Peyer's patch (tissue), 4 donors: ENCODE measurements at regions not wholly inside any gene's neighbourhood (a gene's known extent, or its start where the extent isn't known, plus 50 kb on each side); places are given as distances from the start of the nearest gene placed in this dataset.
"Not testable (repeated sequence)": the region's sequence is repeated elsewhere in the genome, so short reads cannot be mapped to it uniquely, and the experiment has no call there.

Experiments
- DNase-seq, 3 donors: peaks; one replicate each; pipeline ENCODE4 v3.0.0-alpha.2; 2017 to 2019
- H3K27ac ChIP-seq, 4 donors: fragments of 200-600 bp; sonication (generic); one replicate each; pipeline ENCODE4 v1.5.1; 2016 to 2019
- H3K27me3 ChIP-seq, 2 donors: fragments of 200-600 bp; sonication (generic); one replicate each; pipeline ENCODE4 v1.5.1; 2019
- H3K36me3 ChIP-seq, 3 donors: fragments of 200-600 bp; sonication (generic); one replicate each; pipeline ENCODE4 v1.5.1; 2016 to 2019
- H3K4me1 ChIP-seq, 4 donors: fragments of 200-600 bp; sonication (generic); one replicate each; pipeline ENCODE4 v1.5.1; 2016 to 2019
- H3K4me3 ChIP-seq, 4 donors: fragments of 200-600 bp; sonication (generic); 1 replicate in 3 of 4; 2 replicates in 1 of 4; pipeline ENCODE4 v1.5.1; 2016 to 2019; ENCODE audit warnings: mild to moderate bottlenecking in 1 of 4
- H3K9me3 ChIP-seq, 4 donors: fragments of 200-600 bp; sonication (generic); one replicate each; pipeline ENCODE4 v1.5.1; 2016 to 2019; ENCODE audit warnings: mild to moderate bottlenecking in 1 of 4
- POLR2A ChIP-seq, 2 donors: fragments of 450-650 bp; IDR thresholded peaks; one replicate each; pipeline ENCODE4 v1.5.1; 2017; ENCODE audit warnings: antibody characterized with exemption in 2 of 2, mild to moderate bottlenecking in 2 of 2, moderate library complexity in 2 of 2
- TF ChIP-seq, protein P1 (sequence below), 6 experiments: fragments of 450-650 bp in 4 of 6; fragments of 200-600 bp in 2 of 6; sonication (generic) in 1 of 6; IDR thresholded peaks; one replicate each; pipeline ENCODE4 v1.5.1; 2017 to 2019; ENCODE audit warnings: antibody characterized with exemption in 6 of 6, mild to moderate bottlenecking in 3 of 6, moderate library complexity in 1 of 6

DNA sequence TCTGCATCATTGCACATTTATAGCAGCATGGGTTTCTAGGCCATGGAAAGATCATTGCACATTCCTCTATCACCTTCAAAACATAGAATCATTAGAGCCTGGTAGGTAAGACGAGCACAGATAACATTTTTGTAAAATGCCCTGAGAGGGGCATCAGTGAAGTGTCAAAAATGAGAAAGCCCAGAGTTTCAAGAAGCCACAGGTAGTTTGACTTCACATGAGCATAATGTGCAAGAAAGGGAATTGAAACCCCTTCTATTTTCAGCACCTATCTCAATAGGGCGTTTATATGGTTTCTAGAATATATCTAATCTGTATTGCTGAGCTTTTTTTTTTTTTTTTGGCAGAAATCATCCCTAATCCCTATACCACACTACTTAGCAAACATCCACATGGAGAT is 2441.7 kb downstream of the ARAP2 start:
- Histone ChIP-seq H3K27me3 (no peaks in the 10 kb centered on the region), H3K4me1 (no peaks in the 10 kb centered on the region), H3K27ac (no peak overlapping the region), H3K4me3 (no peak overlapping the region), H3K36me3 (no peaks in the 10 kb centered on the region), H3K9me3 (no peaks in the 10 kb centered on the region)
- DNase-seq: no peak
- TF ChIP-seq POLR2A (IDR thresholded peaks at IDR 0.05): no peak
- TF ChIP-seq, protein P1, sequence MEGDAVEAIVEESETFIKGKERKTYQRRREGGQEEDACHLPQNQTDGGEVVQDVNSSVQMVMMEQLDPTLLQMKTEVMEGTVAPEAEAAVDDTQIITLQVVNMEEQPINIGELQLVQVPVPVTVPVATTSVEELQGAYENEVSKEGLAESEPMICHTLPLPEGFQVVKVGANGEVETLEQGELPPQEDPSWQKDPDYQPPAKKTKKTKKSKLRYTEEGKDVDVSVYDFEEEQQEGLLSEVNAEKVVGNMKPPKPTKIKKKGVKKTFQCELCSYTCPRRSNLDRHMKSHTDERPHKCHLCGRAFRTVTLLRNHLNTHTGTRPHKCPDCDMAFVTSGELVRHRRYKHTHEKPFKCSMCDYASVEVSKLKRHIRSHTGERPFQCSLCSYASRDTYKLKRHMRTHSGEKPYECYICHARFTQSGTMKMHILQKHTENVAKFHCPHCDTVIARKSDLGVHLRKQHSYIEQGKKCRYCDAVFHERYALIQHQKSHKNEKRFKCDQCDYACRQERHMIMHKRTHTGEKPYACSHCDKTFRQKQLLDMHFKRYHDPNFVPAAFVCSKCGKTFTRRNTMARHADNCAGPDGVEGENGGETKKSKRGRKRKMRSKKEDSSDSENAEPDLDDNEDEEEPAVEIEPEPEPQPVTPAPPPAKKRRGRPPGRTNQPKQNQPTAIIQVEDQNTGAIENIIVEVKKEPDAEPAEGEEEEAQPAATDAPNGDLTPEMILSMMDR (IDR thresholded peaks at IDR 0.05): no peak

DNA sequence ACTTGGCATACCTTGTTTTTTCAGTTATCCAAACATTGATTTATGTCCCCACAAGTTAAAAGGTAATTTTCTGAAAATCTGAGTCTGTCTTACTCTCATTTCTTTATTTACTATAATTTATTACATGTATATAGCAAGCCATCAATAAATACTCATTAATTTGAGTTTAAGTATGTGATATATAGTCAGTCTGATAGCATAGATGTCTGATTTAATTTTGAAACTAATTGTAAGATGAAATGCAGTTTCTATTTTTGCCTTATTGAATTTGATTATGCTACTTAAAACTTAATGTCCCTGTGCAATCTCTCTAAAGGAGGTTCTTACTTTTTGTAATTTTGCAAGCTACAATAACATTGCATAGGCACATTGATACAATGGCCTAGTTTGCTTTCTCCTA is 2418.6 kb downstream of the ARAP2 start:
- no peak for DNase-seq
- H3K36me3 ChIP-seq: no peaks in the 10 kb centered on the region
- H3K27ac ChIP-seq: no peak overlapping the region
- H3K9me3 ChIP-seq: no peaks in the 10 kb centered on the region
- no peaks in the 10 kb centered on the region for H3K27me3 ChIP-seq
- H3K4me1 ChIP-seq: no peaks in the 10 kb centered on the region
- no peak for TF ChIP-seq POLR2A (IDR thresholded peaks at IDR 0.05)
- TF ChIP-seq, protein P1 (IDR thresholded peaks at IDR 0.05): no peak
- no peak overlapping the region for H3K4me3 ChIP-seq

DNA sequence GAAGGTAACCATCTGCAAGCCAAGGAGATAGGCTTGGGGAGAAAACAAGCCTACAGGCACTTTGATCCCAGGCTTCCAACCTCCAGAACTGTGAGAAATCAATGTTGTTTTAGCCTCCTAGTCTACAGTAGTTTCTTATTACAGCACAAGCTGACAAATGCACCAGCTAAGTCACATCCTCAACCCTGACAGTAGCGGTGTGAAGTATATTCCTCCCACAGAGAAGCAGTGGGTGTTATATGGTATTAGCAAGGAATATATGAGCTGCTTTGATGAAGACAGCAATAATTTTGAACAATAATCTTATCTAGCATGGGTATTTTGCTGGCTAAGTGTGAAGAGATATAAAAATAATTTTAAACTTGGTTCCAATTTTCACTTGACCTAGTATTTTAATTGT is 2415.0 kb downstream of the ARAP2 start:
- H3K36me3 ChIP-seq, DNase-seq, H3K27ac ChIP-seq, H3K4me1 ChIP-seq, H3K27me3 ChIP-seq, H3K9me3 ChIP-seq, H3K4me3 ChIP-seq: not testable (repeated sequence)

DNA sequence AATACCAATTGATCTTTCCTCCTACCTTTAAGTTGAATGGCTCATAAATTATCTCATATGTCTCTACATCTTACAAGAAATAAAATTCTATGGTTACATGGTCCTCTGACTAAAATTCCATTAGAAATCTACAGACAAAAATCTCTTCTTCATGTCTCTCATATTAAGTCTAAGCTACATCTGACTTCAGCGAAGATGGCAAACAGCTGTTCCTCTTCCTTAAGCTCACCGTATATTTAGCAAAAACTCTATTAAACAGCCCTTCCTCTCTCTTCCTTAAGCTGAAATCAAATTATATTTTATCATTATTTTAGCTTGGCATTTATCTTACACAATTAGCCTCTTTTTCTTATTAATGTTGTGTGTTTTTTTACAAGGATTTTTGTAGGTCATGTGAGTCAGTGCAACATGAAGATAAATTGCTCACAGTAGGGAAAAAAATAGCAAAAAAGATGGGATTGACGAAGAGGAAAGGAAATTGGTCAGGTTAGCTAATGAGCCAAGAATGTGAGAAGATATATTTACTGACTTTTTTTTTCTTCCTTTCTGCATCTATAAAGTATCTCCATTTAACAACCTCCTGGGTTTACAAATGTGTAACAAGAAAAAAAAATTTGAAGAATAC is 2412.8 kb downstream of the ARAP2 start:
- Histone ChIP-seq H3K9me3 (no peaks in the 10 kb centered on the region), H3K36me3 (no peaks in the 10 kb centered on the region), H3K27me3 (no peaks in the 10 kb centered on the region), H3K4me3 (no peak overlapping the region), H3K4me1 (no peaks in the 10 kb centered on the region), H3K27ac (no peak overlapping the region)
- no peak for DNase-seq
- no peak for TF ChIP-seq POLR2A (IDR thresholded peaks at IDR 0.05)
- TF ChIP-seq, protein P1 (IDR thresholded peaks at IDR 0.05): no peak

DNA sequence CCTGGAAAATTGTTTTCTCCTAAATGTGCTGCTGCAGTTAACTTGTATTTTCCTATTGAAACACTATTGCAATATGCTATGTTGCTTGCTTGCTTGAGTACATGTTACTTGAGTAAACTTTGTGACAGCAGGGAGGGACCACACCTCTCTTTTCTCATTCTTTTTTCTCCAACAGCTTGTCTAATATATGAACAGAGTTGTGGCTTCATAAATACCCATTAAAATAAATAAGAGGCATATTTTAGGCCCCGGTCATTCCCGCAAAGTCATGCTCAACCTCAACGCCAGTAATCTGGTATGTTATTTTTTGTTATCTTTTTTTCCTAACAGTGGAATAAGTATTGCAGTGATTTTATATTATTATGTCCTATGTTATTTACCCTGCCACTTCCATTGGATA is 2408.6 kb downstream of the ARAP2 start:
- not testable (repeated sequence) for H3K4me3 ChIP-seq, H3K9me3 ChIP-seq, DNase-seq, H3K27ac ChIP-seq, H3K36me3 ChIP-seq, H3K27me3 ChIP-seq, H3K4me1 ChIP-seq

DNA sequence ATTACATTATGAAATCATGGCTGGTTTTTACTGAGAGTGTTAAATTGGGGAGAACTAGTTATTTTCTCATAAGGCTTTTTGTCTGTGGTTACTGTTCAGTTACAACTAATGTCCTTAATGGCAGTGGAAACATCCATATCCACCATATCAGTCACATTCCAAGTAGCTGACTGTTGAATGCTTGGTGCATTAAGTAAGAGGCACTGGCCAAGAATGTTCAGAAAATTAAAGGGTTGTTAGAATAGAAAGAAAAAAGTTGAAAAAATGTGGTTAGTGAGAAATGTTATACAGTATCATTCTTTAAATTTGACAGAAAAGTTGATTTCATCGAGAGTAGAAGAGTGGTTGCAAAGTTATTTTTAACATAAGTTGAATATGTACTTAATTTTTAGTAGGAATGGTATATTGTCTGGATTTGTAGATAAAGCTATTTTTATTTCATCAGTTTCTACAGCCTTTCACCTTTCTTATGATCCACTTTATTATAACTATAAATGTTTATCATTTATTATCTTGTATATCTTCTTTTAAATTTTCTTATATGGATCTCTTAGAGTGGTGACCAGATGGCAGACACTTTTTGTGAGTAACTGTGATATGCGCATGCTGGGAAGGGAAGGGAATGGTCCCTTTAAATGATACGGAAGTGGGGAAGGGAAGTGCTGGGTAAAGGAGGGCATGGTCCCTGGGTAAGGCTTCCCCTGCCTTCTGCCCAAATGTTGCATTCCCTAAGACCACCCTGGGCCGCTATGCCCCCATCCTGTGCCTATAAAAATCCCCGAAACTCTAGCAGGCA is 2407.1 kb downstream of the ARAP2 start:
- Histone ChIP-seq H3K36me3 (no peaks in the 10 kb centered on the region), H3K4me1 (no peaks in the 10 kb centered on the region), H3K27ac (no peak overlapping the region), H3K9me3 (no peaks in the 10 kb centered on the region), H3K4me3 (no peak overlapping the region), H3K27me3 (no peaks in the 10 kb centered on the region)
- no peak for DNase-seq
- TF ChIP-seq, protein P1 (IDR thresholded peaks at IDR 0.05): no peak
